K562 (cell line): ENCODE measurements at regions not wholly inside any gene's neighbourhood (a gene's known extent, or its start where the extent isn't known, plus 50 kb on each side); places are given as distances from the start of the nearest gene placed in this dataset.

Source experiments
- ATF1 ChIP-seq, 2 experiments: fragments of 450-650 bp in 1 of 2; IDR thresholded peaks; 2 replicates each; pipeline ENCODE4 v1.6.1; 2016; ENCODE audit warnings: missing compliant biosample characterization in 1 of 2, missing genetic modification characterization in 1 of 2
- BHLHE40 ChIP-seq: IDR thresholded peaks from 2 replicates; pipeline ENCODE4 v1.6.1; 2011; ENCODE audit warnings: low read length, improper control_type of control experiment
- CBFA2T2 ChIP-seq: fragments of 450-650 bp; conservative IDR thresholded peaks from 2 replicates; pipeline ENCODE4 v1.6.1; 2017; ENCODE audit warnings: mild to moderate bottlenecking
- CREB1 ChIP-seq, 2 experiments: sonication (generic) in 1 of 2; formaldehyde crosslinking in 1 of 2; IDR thresholded peaks; 2 replicates each; pipeline versions ENCODE4 v1.6.1 to v1.8.0; 2012 to 2022; ENCODE audit warnings: inconsistent platforms in 1 of 2, mild to moderate bottlenecking in 1 of 2, missing genetic modification reagents in 1 of 2, moderate library complexity in 1 of 2
- ELF2 ChIP-seq: fragments of 250-450 bp; sonication (Bioruptor Pico); IDR thresholded peaks from 2 replicates; pipeline ENCODE4 v1.5.0; 2021; ENCODE audit warnings: mild to moderate bottlenecking
- KDM1A ChIP-seq, 2 experiments: fragments of 450-650 bp; IDR thresholded peaks; 2 replicates each; pipeline ENCODE4 v1.6.1; 2016; ENCODE audit warnings: mild to moderate bottlenecking in 2 of 2
- MYNN ChIP-seq, 2 experiments: sonication (generic); formaldehyde crosslinking in 1 of 2; IDR thresholded peaks; 2 replicates each; pipeline versions ENCODE4 v1.5.0 to v1.6.1; 2016 to 2020; ENCODE audit warnings: antibody characterized with exemption in 1 of 2, missing genetic modification reagents in 1 of 2
- PCBP1 ChIP-seq: fragments of 200-400 bp; formaldehyde crosslinking; IDR thresholded peaks from 2 replicates; pipeline ENCODE4 v1.6.1; 2018; ENCODE audit warnings: mild to moderate bottlenecking, low read depth, low read length; ENCODE audit not compliant: poor library complexity, severe bottlenecking
- SMARCE1 ChIP-seq: fragments of 450-650 bp; IDR thresholded peaks from 2 replicates; pipeline ENCODE4 v1.7.1; 2016; ENCODE audit warnings: mild to moderate bottlenecking
- SRSF9 ChIP-seq: fragments of 200-400 bp; formaldehyde crosslinking; IDR thresholded peaks from 2 replicates; pipeline ENCODE4 v1.6.1; 2017; ENCODE audit warnings: low read depth, low read length, borderline replicate concordance
- TEAD4 ChIP-seq, 2 experiments: sonication (generic) in 1 of 2; formaldehyde crosslinking in 1 of 2; IDR thresholded peaks; 2 replicates each; pipeline versions ENCODE4 v1.6.1 to v1.8.0; 2012 to 2022; ENCODE audit warnings: borderline replicate concordance in 1 of 2, inconsistent platforms in 1 of 2, low read length in 1 of 2, mild to moderate bottlenecking in 1 of 2, missing genetic modification reagents in 1 of 2
- THAP7 ChIP-seq: fragments of 250-450 bp; sonication (Bioruptor Pico); IDR thresholded peaks from 2 replicates; pipeline ENCODE4 v1.5.0; 2021
- TOE1 ChIP-seq, 2 experiments: fragments of 450-650 bp in 1 of 2; sonication (generic) in 1 of 2; formaldehyde crosslinking in 1 of 2; IDR thresholded peaks; 2 replicates each; pipeline versions ENCODE4 v1.7.1 to v1.8.0; 2016 to 2022; ENCODE audit warnings: borderline replicate concordance in 2 of 2, mild to moderate bottlenecking in 2 of 2, antibody characterized with exemption in 1 of 2, inconsistent platforms in 1 of 2, low read depth in 1 of 2, missing genetic modification reagents in 1 of 2, moderate library complexity in 1 of 2
- XRCC5 ChIP-seq: fragments of 200-400 bp; formaldehyde crosslinking; IDR thresholded peaks from 2 replicates; pipeline ENCODE4 v1.6.1; 2017; ENCODE audit warnings: low read depth, mild to moderate bottlenecking, low read length
- ZBTB2 ChIP-seq: fragments of 450-650 bp; IDR thresholded peaks from 2 replicates; pipeline ENCODE4 v1.6.1; 2016; ENCODE audit warnings: antibody characterized with exemption
- ZEB2 ChIP-seq: fragments of 450-650 bp; IDR thresholded peaks from 2 replicates; pipeline ENCODE4 v1.6.1; 2016
- ZFX ChIP-seq: sonication (generic); formaldehyde crosslinking; IDR thresholded peaks from 2 replicates; pipeline ENCODE4 v1.8.0; 2022; ENCODE audit warnings: mild to moderate bottlenecking, missing genetic modification reagents, moderate library complexity
- ZNF717 ChIP-seq: fragments of 250-450 bp; sonication (Bioruptor Pico); IDR thresholded peaks from 2 replicates; pipeline ENCODE4 v1.5.0; 2021
- TF ChIP-seq, protein P1 (sequence below): fragments of 450-650 bp; IDR thresholded peaks from 2 replicates; pipeline ENCODE4 v1.6.1; 2016; ENCODE audit warnings: low read depth, mild to moderate bottlenecking, moderate library complexity
- TF ChIP-seq, protein P2 (sequence below): fragments of 450-650 bp; IDR thresholded peaks from 2 replicates; pipeline ENCODE4 v1.6.1; 2016

DNA sequence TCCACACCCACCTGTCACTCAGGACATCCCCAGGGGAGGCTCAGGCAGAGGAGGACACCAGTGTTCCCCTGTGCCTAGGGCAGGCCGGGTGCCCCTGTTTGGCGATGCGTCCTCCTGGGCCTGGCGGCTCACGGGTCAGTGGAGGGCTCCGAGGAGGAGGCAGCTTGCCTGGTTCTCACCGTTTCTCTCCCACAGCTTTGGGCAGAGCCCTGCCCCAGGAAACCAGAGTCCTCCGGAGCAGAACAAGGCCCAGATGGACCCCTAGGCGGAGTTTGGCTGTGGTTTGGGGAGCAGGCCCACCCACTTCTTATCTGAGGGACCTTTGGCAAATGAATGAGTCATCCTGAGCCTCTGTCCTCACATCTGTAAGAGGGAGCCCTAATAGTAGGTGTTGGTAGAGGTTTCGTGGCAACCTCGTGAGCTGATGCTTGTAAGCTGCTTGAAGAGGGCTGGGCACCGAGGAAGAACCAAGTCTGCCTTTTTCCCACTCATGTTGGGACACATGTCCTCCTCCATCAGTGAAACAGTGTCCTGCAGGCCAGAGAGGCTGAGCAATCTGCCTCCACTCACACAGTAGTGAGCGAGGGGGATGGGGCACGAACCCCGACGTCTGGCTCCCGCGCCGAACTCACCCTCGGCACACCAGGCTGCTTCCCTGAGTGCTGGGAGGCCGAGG, 247.0 kb upstream of the CIBAR2 start (continued):
- TF ChIP-seq THAP7 (CRISPR knock-in tag), result no peak
- peak; percentile 45; the same call in 1 of the 2 replicates for TF ChIP-seq ZBTB2
- peak; percentile 89 for TF ChIP-seq ZFX (CRISPR knock-in tag)
- TF ChIP-seq, protein P1, sequence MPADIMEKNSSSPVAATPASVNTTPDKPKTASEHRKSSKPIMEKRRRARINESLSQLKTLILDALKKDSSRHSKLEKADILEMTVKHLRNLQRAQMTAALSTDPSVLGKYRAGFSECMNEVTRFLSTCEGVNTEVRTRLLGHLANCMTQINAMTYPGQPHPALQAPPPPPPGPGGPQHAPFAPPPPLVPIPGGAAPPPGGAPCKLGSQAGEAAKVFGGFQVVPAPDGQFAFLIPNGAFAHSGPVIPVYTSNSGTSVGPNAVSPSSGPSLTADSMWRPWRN, result peak; percentile 55; the same call in 1 of the 2 replicates
- TF ChIP-seq CREB1 (IDR thresholded peaks at IDR 0.05), result no peak
- TF ChIP-seq CREB1 (CRISPR knock-in tag; IDR thresholded peaks at IDR 0.05), result no peak; the same call in 1 of the 2 replicates
- no peak for TF ChIP-seq ELF2 (CRISPR knock-in tag)
- TF ChIP-seq SRSF9, result no peak
- peak; percentile 33 for TF ChIP-seq CBFA2T2
- TF ChIP-seq ZEB2, result 0 out of 2 replicates have a peak, but pooled peaks have one; percentile 49
- peak; percentile 60 to 79 for TF ChIP-seq KDM1A (IDR thresholded peaks at IDR 0.05)
- TF ChIP-seq MYNN (IDR thresholded peaks at IDR 0.05), result no peak
- no peak for TF ChIP-seq MYNN (CRISPR knock-in tag; IDR thresholded peaks at IDR 0.05)
- TF ChIP-seq BHLHE40, result no peak; the same call in 1 of the 2 replicates
- no peak for TF ChIP-seq ATF1 (CRISPR knock-in tag; IDR thresholded peaks at IDR 0.05)
- 0 out of 2 replicates have a peak, but pooled peaks have one; percentile 26 for TF ChIP-seq ATF1 (tag; IDR thresholded peaks at IDR 0.05)
- TF ChIP-seq, protein P2, sequence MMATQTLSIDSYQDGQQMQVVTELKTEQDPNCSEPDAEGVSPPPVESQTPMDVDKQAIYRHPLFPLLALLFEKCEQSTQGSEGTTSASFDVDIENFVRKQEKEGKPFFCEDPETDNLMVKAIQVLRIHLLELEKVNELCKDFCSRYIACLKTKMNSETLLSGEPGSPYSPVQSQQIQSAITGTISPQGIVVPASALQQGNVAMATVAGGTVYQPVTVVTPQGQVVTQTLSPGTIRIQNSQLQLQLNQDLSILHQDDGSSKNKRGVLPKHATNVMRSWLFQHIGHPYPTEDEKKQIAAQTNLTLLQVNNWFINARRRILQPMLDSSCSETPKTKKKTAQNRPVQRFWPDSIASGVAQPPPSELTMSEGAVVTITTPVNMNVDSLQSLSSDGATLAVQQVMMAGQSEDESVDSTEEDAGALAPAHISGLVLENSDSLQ, result peak; percentile 91
- no peak for TF ChIP-seq XRCC5
- peak; percentile 64; the same call in 1 of the 2 replicates for TF ChIP-seq TEAD4 (IDR thresholded peaks at IDR 0.05; ENCODE audit: low read length)
- no peak for TF ChIP-seq TEAD4 (CRISPR knock-in tag; IDR thresholded peaks at IDR 0.05; ENCODE audit: borderline replicate concordance)
- TF ChIP-seq TOE1 (IDR thresholded peaks at IDR 0.05; ENCODE audit: borderline replicate concordance), result peak; percentile 31; the same call in 1 of the 2 replicates
- no peak for TF ChIP-seq TOE1 (CRISPR knock-in tag; IDR thresholded peaks at IDR 0.05; ENCODE audit: borderline replicate concordance, low read depth)
- TF ChIP-seq ZNF717 (CRISPR knock-in tag), result no peak
- no peak for TF ChIP-seq PCBP1
- peak; percentile 97 for TF ChIP-seq SMARCE1
